ENCODE measurements at regions not wholly inside any gene's neighbourhood (a gene's known extent, or its start where the extent isn't known, plus 50 kb on each side); places are given as distances from the start of the nearest gene placed in this dataset.

- Histone ChIP-seq H2AFZ (no peak overlapping the region), H3K4me1 (ENCODE audit: insufficient read depth) (peaks cover 8% of the 10 kb centered on the region), H4K20me1 (ENCODE audit: insufficient read depth, poor library complexity, severe bottlenecking) (no peaks in the 10 kb centered on the region), H3K4me3 (no peak overlapping the region), H3K36me3 (replicated peaks; ENCODE audit: insufficient read depth, low read depth) (no peaks in the 10 kb centered on the region), H3K79me2 (no peaks in the 10 kb centered on the region), H3K9me2 (replicated peaks; ENCODE audit: insufficient read depth) (no peaks in the 10 kb centered on the region), H3K4me2 (no peak overlapping the region), H3K27ac (no peak overlapping the region), H3K27me3 (no peaks in the 10 kb centered on the region), H3K9me3 (ENCODE audit: low read depth) (no peaks in the 10 kb centered on the region)
- no peak for DNase-seq (ENCODE audit: low spot score)
- 70% methylated on average over 3 of the region's 3 CpGs for WGBS (ENCODE audit: low lambda C conversion rate, missing lambda C conversion rate)
- TF ChIP-seq EZH2 (IDR thresholded peaks at IDR 0.05; ENCODE audit: borderline replicate concordance), result no peak
- TF ChIP-seq, protein P1, sequence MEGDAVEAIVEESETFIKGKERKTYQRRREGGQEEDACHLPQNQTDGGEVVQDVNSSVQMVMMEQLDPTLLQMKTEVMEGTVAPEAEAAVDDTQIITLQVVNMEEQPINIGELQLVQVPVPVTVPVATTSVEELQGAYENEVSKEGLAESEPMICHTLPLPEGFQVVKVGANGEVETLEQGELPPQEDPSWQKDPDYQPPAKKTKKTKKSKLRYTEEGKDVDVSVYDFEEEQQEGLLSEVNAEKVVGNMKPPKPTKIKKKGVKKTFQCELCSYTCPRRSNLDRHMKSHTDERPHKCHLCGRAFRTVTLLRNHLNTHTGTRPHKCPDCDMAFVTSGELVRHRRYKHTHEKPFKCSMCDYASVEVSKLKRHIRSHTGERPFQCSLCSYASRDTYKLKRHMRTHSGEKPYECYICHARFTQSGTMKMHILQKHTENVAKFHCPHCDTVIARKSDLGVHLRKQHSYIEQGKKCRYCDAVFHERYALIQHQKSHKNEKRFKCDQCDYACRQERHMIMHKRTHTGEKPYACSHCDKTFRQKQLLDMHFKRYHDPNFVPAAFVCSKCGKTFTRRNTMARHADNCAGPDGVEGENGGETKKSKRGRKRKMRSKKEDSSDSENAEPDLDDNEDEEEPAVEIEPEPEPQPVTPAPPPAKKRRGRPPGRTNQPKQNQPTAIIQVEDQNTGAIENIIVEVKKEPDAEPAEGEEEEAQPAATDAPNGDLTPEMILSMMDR (IDR thresholded peaks at IDR 0.05; ENCODE audit: poor library complexity), result no peak
- no peak for TF ChIP-seq EZH2phosphoT487 (IDR thresholded peaks at IDR 0.05; ENCODE audit: low read depth, severe bottlenecking, unreplicated experiment)
These were observed 50.8 kb upstream of the SLIT3 start for GRCh38 chr5:169351721-169352120.

DNA sequence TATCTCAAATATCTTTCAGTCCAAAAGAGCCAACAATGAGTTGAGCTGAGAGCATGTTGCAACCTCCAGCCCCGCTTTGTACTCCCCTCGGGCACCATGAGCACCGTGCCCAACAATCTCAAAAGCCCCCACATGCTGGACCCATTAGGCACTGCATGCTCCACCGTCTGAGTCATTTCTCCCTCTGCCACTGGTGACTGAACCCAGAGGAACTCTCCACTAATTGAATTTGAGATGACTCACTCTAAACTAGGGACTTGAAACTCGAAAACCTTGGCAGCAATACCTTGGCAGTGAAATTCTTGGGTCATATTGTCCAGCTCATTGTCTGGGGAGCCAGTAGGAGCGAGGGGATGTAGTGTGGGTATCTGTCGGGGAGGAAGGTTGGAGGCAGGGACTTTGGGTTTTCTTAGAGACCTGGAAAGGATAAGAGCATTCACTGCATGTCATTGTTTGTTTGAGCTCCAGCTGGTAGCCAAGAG, 49.9 kb upstream of the SLIT3 start:
- Histone ChIP-seq H2AFZ (no peak overlapping the region), H3K4me1 (ENCODE audit: insufficient read depth) (peaks cover 8% of the 10 kb centered on the region), H3K36me3 (replicated peaks; ENCODE audit: insufficient read depth, low read depth) (no peaks in the 10 kb centered on the region), H3K27ac (peak overlapping the region; percentile 29), H4K20me1 (ENCODE audit: insufficient read depth, poor library complexity, severe bottlenecking) (no peaks in the 10 kb centered on the region), H3K9me3 (ENCODE audit: low read depth) (no peaks in the 10 kb centered on the region), H3K79me2 (no peaks in the 10 kb centered on the region), H3K4me2 (no peak overlapping the region), H3K4me3 (no peak overlapping the region), H3K9me2 (replicated peaks; ENCODE audit: insufficient read depth) (no peaks in the 10 kb centered on the region), H3K27me3 (no peaks in the 10 kb centered on the region)
- 28% methylated on average over 7 of the region's 7 CpGs for WGBS (ENCODE audit: low lambda C conversion rate, missing lambda C conversion rate)
- peak; percentile 59 for DNase-seq (ENCODE audit: low spot score)
- TF ChIP-seq EZH2 (IDR thresholded peaks at IDR 0.05; ENCODE audit: borderline replicate concordance), result no peak
- no peak for TF ChIP-seq EZH2phosphoT487 (IDR thresholded peaks at IDR 0.05; ENCODE audit: low read depth, severe bottlenecking, unreplicated experiment)
- TF ChIP-seq, protein P1 (IDR thresholded peaks at IDR 0.05; ENCODE audit: poor library complexity), result no peak
